Skeletal muscle tissue (tissue), 3 donors: ENCODE measurements at regions not wholly inside any gene's neighbourhood (a gene's known extent, or its start where the extent isn't known, plus 50 kb on each side); places are given as distances from the start of the nearest gene placed in this dataset.

Experiments used
- H3K27ac ChIP-seq: one replicate; pipeline ENCODE4 v1.7.0; 2013; ENCODE audit warnings: mild to moderate bottlenecking, low read depth, low read length, inconsistent platforms
- H3K27me3 ChIP-seq, 3 donors: one replicate each; pipeline ENCODE4 v1.7.0; 2013; ENCODE audit warnings: low read length in 3 of 3; ENCODE audit not compliant: control insufficient read depth in 3 of 3, insufficient read depth in 3 of 3
- H3K36me3 ChIP-seq, 3 donors: one replicate each; pipeline ENCODE4 v1.7.0; 2013; ENCODE audit warnings: low read length in 3 of 3; ENCODE audit not compliant: control insufficient read depth in 3 of 3, insufficient read depth in 3 of 3
- H3K4me1 ChIP-seq, 3 donors: one replicate each; pipeline ENCODE4 v1.7.0; 2013; ENCODE audit warnings: low read length in 3 of 3, mild to moderate bottlenecking in 3 of 3; ENCODE audit not compliant: control insufficient read depth in 3 of 3, insufficient read depth in 3 of 3
- H3K4me3 ChIP-seq, 3 donors: one replicate each; pipeline ENCODE4 v1.7.0; 2013; ENCODE audit warnings: low read length in 3 of 3
- H3K9ac ChIP-seq, 3 donors: one replicate each; pipeline ENCODE4 v1.7.0; 2013; ENCODE audit warnings: low read length in 3 of 3, mild to moderate bottlenecking in 3 of 3, moderate library complexity in 2 of 3, low read depth in 1 of 3
- H3K9me3 ChIP-seq, 3 donors: one replicate each; pipeline ENCODE4 v1.7.0; 2013; ENCODE audit warnings: low read length in 3 of 3; ENCODE audit not compliant: control insufficient read depth in 3 of 3
- donor health status: Osteomylitis.

- no peak overlapping the region for H3K9ac ChIP-seq
- no peaks in the 10 kb centered on the region for H3K9me3 ChIP-seq
- no peak overlapping the region for H3K27ac ChIP-seq
- no peaks in the 10 kb centered on the region for H3K36me3 ChIP-seq
- H3K27me3 ChIP-seq = no peaks in the 10 kb centered on the region
- no peak overlapping the region for H3K4me3 ChIP-seq
- peaks cover 18 to 21% (median 21%) of the 10 kb centered on the region in 3 donors for H3K4me1 ChIP-seq
These were observed 334.0 kb downstream of the SPRY2 start for GRCh38 chr13:80006940-80007339.

- Histone ChIP-seq H3K4me1 (no peaks in the 10 kb centered on the region), H3K27me3 (no peaks in the 10 kb centered on the region), H3K9ac (no peak overlapping the region), H3K27ac (no peak overlapping the region), H3K36me3 (no peaks in the 10 kb centered on the region), H3K9me3 (no peaks in the 10 kb centered on the region), H3K4me3 (no peak overlapping the region)
These were observed 339.4 kb downstream of the SPRY2 start for GRCh38 chr13:80001510-80001842.

- no peaks in the 10 kb centered on the region for H3K36me3 ChIP-seq
- H3K27me3 ChIP-seq = no peaks in the 10 kb centered on the region
- no peaks in the 10 kb centered on the region for H3K9me3 ChIP-seq
- no peak overlapping the region for H3K27ac ChIP-seq
- no peaks in the 10 kb centered on the region for H3K4me1 ChIP-seq
- H3K9ac ChIP-seq = no peak overlapping the region
- H3K4me3 ChIP-seq = no peak overlapping the region
These were observed 340.0 kb downstream of the SPRY2 start for GRCh38 chr13:80000684-80001509.

GRCh38 chr13:79999601-80000000 is 341.3 kb downstream of the SPRY2 start:
- Histone ChIP-seq H3K27ac (no peak overlapping the region), H3K9ac (no peak overlapping the region), H3K27me3 (no peaks in the 10 kb centered on the region), H3K36me3 (no peaks in the 10 kb centered on the region), H3K9me3 (no peaks in the 10 kb centered on the region), H3K4me3 (no peak overlapping the region), H3K4me1 (no peaks in the 10 kb centered on the region)

GRCh38 chr13:79998381-79998880 is 342.5 kb downstream of the SPRY2 start:
- Histone ChIP-seq H3K27ac (no peak overlapping the region), H3K4me3 (no peak overlapping the region), H3K9me3 (no peaks in the 10 kb centered on the region), H3K9ac (no peak overlapping the region), H3K27me3 (no peaks in the 10 kb centered on the region), H3K4me1 (no peaks in the 10 kb centered on the region), H3K36me3 (no peaks in the 10 kb centered on the region)

GRCh38 chr13:79997244-79997643 is 343.7 kb downstream of the SPRY2 start:
- H3K4me3 ChIP-seq = no peak overlapping the region
- no peaks in the 10 kb centered on the region for H3K4me1 ChIP-seq
- no peak overlapping the region for H3K9ac ChIP-seq
- no peaks in the 10 kb centered on the region for H3K27me3 ChIP-seq
- no peaks in the 10 kb centered on the region for H3K36me3 ChIP-seq
- H3K27ac ChIP-seq = no peak overlapping the region
- no peaks in the 10 kb centered on the region for H3K9me3 ChIP-seq

GRCh38 chr13:79995334-79995733 is 345.6 kb downstream of the SPRY2 start:
- Histone ChIP-seq H3K36me3 (no peaks in the 10 kb centered on the region), H3K4me1 (no peaks in the 10 kb centered on the region), H3K27me3 (no peaks in the 10 kb centered on the region), H3K4me3 (no peak overlapping the region), H3K9me3 (no peaks in the 10 kb centered on the region), H3K27ac (no peak overlapping the region), H3K9ac (no peak overlapping the region)

GRCh38 chr13:79992111-79992510 is 348.8 kb downstream of the SPRY2 start:
- H3K4me1 ChIP-seq = peaks cover 0 to 2% (median 0%) of the 10 kb centered on the region in 3 donors
- H3K27me3 ChIP-seq = no peaks in the 10 kb centered on the region
- H3K36me3 ChIP-seq = no peaks in the 10 kb centered on the region
- no peak overlapping the region for H3K4me3 ChIP-seq
- H3K9ac ChIP-seq = no peak overlapping the region
- no peaks in the 10 kb centered on the region for H3K9me3 ChIP-seq
- no peak overlapping the region for H3K27ac ChIP-seq

- H3K4me3 ChIP-seq = no peak overlapping the region
- H3K4me1 ChIP-seq = peaks cover 0 to 2% (median 0%) of the 10 kb centered on the region in 3 donors
- no peaks in the 10 kb centered on the region for H3K36me3 ChIP-seq
- H3K27ac ChIP-seq = no peak overlapping the region
- no peak overlapping the region for H3K9ac ChIP-seq
- no peaks in the 10 kb centered on the region for H3K9me3 ChIP-seq
- no peaks in the 10 kb centered on the region for H3K27me3 ChIP-seq
These were observed 350.9 kb downstream of the SPRY2 start for GRCh38 chr13:79990048-79990447.

GRCh38 chr13:79989217-79989661 is 351.7 kb downstream of the SPRY2 start:
- Histone ChIP-seq H3K4me1 (peaks cover 0 to 2% (median 0%) of the 10 kb centered on the region in 3 donors), H3K9ac (no peak overlapping the region), H3K27me3 (no peaks in the 10 kb centered on the region), H3K36me3 (no peaks in the 10 kb centered on the region), H3K4me3 (no peak overlapping the region), H3K27ac (no peak overlapping the region), H3K9me3 (no peaks in the 10 kb centered on the region)
